ENCODE measurements at regions not wholly inside any gene's neighbourhood (a gene's known extent, or its start where the extent isn't known, plus 50 kb on each side); places are given as distances from the start of the nearest gene placed in this dataset.
"Not testable (repeated sequence)": the region's sequence is repeated elsewhere in the genome, so short reads cannot be mapped to it uniquely, and the experiment has no call there.

DNA sequence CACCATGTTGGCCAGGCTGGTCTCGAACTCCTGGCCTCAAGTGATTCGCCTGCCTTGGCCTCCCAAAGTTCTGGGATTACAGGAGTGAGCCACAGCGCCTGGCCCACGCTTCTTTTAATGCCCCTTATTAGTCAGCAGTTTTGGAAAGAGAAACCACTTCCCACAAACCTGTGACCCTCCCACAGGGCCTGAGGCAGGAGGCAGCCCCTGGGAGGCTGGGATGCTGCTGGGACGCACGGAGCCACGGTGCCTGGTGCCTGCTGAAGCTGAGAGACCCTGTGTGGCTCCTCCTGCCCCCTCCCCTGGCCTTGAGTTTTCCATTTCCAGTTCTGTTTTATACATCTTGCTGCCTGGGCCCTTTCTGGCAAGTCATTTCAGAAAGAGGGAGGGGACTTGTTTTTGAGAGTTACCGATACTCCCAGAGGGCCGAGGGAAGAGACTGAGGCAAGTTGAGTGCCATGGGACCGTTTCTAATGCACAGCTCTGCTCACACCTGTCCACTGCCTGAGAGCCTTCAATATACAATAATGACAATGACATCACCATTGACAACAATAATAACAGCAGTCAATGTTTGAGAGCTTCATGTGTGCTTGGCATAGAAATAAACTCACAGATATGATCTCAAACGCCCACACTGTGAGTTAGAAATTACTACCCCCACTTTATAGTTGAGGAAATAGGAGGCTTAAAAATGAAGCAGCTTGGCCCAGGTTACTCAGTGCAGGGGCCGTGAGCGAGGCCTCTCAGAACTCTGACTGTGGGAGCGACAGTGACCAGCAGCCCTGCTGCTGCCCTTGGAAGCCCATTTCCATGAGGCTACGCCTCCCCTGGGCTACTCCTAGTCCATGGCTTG lies 78.1 kb upstream of the YWHAQ start:
- no peak for DNase-seq (ENCODE audit: low read depth in 2 of 2)

DNA sequence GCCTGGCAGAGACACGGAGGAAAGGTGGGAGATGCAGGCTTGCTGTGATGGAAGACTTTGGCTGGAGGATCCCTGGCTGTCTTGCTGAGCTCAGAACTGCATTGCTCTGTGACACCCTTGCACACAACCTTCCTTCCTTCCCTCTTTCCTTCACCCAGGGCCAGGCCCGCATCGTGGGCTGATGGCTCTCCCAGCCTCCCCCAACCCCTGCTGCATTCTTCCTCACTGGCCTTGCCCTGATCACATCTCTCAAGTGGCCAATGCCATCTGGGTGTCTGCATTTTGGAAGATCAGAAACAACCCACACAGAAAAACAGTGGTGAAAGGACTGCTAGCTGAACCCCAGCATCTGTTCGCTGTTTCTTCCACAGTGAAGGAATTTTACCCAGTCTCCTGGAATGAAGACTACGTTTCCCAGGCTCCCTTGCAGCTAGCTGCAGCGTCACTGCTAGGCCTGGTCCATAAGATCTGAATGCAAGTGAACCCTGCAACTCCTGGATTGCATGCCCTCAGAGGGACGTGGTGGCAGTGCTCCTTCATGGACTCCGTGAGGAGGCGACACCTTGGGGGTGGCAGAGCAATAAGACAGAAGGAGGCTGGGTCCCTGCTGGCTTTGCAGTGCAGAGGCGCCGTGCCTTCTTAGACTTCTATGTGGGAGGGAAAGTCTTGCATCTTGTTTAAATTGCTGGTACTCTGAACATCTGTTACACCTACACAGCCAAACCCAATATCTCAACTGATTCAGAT lies 78.9 kb upstream of the YWHAQ start:
- no peak for DNase-seq (ENCODE audit: low read depth in 2 of 2)

DNA sequence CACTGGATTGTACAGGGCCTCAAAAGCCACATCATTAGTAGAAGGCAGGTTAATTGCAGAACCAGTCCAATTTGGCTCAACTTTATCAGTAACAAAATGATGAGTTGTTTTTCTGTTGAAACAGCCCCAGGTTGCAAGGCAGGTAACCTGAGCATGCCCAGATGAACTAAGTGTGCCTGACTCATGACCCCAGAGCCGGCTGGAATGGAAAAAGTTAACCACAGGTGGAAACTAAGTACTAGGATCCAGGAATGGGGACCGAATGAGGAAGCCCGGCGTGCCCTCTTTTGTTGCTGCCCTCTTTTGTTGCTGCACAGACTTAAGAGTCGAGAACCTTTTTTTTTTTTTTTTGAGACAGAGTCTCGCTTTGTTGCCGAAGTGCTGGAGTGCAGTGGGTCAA lies 79.5 kb upstream of the YWHAQ start:
- no peak for DNase-seq (ENCODE audit: low read depth in 2 of 2)

DNA sequence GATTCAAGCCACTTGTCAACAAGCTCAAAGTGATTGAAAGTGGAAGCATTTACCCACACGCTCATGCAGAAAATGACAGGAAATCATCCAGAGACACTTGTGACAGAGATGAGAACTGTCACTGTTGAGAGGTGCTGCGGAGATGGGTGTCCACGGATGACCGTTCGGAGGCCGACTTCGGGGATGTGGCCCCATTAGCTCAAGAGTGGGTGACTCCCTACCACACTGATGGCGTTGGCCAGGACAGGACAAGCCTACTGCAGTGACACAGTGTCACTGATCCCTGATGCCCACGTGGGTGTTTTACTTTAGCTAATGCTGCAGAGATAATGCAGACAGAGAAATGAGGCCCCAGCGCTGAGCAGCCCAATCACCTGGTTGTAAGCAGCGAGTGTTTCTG lies 81.5 kb upstream of the YWHAQ start:
- DNase-seq (ENCODE audit: low read depth in 2 of 2) = no peak

DNA sequence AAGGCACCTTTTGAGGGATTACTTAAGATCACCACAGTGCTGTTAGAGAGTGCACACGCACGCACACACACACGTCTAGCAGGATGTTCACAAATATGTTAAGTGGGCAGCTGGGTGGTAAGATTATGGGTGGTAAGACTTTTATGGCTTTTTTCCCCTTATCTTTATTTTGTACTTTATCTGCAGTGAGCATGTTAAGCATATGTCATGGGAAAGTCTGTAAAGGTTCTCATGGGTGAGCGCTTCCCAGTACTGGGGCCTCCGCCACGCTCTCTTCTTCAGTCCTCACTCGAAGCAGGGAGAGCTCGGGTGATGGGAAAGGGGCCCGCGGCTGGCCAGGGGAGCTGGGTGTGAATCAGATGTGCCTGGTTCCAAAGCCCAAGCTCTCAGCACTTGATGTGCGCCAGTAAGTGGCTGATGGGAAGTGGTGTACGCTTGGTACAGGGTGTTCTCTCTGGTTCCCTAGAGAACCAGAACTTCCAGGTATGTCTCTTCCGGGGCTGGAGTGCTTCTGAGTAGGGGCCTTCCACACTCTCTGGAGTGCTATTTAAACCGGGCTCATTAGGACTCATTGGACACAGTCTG lies 83.9 kb upstream of the YWHAQ start:
- no peak for DNase-seq (ENCODE audit: low read depth in 2 of 2)

DNA sequence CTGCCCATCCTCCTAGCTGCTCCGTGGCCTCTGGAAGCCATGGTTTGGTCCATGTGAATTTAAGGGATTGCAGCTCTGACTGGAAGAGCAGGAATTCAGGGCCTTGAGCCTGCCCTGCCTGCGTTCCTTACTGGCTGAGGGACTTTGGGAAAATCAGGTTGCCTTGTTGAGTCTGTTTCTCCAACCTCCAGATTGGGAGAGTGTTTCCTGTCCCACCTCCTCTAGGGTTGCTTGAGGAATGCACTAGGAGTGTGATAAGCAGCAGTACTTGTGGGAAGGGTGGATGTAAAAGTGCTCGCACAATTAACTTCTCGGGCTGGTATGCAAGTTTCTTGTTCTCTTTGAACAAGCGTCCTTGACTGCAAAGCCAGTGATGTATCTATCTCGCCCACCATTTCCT lies 84.4 kb upstream of the YWHAQ start:
- no peak for DNase-seq (ENCODE audit: low read depth in 2 of 2)

DNA sequence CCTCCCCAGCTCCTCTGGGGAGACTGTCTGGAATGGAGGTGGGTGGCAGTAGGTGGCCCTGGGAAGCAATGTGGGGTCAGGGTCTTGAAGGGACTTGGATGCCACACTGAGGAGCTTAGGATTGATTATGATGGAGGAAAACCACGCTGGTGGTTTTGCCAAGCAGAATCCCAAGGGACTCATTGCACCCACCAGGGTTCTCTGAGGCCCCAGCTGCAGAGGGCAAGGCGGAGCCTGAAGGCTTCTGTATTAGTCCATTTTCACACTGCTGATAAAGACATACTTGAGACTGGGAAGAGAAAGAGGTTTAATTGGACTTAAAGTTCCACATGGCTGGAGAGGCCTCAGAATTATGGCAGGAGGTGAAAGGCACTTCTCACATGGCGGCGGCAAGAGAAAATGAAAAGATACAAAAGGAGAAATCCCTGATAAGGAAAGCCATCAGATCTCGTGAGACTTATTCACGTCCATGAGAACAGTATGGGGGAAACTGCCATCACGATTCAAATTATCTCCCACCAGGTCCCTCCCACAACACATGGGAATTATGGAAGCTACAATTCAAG lies 87.2 kb upstream of the YWHAQ start:
- DNase-seq (ENCODE audit: low read depth in 2 of 2) = no peak

DNA sequence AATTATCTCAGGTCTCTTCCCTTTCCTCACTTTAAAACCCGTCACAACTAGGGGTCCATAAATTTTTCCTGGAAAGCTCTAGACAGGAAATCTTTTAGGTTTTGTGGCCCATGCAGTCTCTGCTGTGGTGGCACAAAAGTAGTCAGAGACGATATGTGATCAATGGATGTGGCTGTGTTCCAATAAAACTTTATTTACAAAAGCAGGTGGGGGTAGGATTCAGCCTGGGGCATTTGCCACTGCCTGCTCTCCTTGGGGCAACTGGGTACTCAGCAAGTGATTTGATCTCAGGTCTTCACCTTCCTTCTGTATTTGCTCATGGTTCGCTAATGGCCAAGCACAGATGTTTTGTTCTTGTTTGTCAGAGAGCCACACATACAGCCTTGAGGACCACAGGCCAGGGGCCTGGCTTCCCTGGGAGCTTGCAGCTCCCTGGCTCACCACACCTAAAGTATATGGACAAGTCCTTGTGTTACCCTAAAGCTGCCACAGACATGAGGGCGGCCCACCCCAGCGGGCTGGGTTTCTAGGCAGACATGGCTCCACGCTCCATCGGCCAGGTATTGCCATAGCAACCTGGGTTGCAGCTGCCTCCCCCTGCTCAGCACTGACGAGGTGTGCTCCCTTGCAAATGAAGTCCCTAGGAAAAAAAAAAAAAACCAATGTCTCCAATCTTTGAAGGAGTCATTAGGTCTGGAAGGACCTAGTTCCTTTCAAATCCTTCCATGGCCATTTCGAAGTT lies 89.7 kb upstream of the YWHAQ start:
- DNase-seq (ENCODE audit: low read depth in 2 of 2) = no peak

DNA sequence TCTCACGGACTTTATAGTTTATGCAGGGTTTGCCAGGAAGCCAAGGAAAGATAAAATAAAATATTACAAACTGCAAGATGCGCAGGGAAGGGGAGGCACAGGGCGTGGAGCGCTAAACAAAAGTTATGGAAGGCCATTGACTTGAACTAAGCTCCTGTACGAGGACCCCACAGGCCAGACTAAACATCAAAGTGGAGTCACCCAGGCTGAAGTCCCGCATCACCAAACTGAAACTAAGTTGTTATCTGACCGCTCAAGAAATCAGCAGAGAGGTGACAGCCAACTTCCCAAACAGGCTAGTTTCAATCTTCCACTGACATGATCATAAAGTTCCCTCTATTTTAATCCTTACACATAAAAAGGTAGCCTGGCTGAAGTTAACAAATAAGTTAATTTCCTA lies 90.5 kb upstream of the YWHAQ start:
- DNase-seq (ENCODE audit: low read depth in 2 of 2) = no peak

DNA sequence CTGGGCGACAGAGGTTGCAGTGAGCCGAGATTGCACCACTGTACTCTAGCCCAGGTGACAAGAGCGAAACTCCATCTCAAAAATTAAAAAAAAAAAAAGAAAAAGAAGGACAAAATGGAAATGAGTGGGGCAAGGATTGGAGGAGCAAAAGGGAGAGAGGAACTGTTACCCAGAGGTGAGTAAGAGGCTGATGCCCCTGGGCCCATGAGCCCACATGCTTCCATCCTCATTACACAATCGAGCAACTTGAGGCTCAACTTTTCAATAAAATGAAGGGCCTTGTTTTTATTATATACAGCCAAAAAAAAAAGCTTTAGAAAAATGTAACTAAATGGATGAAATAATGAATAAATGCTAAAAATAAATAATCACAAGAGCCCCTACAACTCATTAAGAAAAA lies 91.7 kb upstream of the YWHAQ start:
- DNase-seq (ENCODE audit: low read depth in 2 of 2) = no peak

DNA sequence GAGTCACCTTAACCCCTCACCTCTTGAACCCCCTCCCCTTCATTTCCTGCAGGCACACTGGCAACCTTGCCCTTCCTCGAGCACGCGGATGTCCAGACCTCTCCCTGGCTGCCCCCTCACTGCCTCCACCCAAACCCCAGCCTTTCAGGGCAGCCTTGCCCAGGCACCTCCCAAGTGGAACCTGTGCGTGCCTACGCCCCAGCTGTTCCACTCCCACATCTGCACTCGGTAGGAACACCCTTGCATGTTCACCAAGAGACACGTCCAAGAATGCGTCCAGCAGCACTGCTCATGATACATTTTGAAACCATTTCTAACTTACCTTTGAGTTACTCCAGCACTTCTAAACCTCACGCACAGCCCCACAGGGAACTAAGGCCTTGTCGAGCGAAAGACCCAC lies 93.8 kb upstream of the YWHAQ start:
- DNase-seq (ENCODE audit: low read depth in 2 of 2) = no peak

DNA sequence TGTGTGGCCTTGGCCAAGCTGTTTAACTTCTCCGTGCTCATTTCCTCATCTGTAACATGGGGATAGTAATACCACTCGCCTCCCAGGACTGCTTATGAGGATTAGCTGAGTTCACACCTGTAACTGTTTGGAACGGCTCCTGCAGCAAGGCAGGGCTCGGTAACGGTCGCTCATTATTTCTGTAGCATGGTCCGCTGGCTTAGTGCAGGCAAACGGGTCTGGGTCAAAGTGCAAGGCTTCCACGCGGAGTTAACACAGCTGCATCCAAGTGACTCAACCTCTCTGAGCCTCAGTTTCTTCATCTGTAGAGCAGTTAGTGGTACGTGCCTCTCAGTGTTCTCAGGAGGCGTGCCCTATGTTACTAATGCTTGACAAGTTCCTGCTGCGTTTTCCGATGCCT lies 94.3 kb upstream of the YWHAQ start:
- DNase-seq (ENCODE audit: low read depth in 2 of 2) = no peak

DNA sequence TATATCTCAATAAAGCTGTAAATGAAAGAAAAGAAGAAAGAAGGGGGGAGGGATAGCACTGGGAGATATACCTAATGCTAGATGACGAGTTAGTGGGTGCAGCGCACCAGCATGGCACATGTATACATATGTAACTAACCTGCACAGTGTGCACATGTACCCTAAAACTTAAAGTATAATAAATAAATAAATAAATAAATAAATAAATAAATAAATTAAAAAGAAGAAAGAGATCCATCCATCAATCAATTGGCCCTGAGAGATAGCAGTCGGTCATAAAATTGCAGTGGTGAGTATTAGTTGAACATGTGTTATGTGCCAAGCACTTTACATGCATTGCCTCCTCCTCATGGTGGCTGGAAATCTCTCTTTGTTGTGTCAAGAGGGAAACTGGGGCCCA lies 95.2 kb upstream of the YWHAQ start:
- DNase-seq (ENCODE audit: low read depth in 2 of 2) = not testable (repeated sequence)

DNA sequence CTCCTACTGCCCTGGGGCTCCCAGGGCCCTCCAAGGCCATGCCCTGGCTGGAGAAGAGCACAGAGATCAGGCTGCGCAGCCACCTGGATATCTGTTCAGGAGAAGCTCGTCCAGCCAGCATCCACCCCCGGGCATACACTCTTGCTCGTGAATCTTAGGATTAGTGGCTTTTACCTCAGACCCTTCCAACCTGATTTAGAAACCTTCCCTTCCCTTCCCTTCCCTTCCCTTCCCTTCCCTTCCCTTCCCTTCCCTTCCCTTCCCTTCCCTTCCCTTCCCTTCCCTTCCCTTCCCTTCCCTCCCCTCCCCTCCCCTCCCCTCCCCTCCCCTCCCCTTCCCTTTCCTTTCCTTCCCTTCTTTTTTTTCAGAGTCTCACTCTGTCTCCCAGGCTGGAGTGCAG lies 99.7 kb upstream of the YWHAQ start:
- not testable (repeated sequence) for DNase-seq (ENCODE audit: low read depth in 2 of 2)

DNA sequence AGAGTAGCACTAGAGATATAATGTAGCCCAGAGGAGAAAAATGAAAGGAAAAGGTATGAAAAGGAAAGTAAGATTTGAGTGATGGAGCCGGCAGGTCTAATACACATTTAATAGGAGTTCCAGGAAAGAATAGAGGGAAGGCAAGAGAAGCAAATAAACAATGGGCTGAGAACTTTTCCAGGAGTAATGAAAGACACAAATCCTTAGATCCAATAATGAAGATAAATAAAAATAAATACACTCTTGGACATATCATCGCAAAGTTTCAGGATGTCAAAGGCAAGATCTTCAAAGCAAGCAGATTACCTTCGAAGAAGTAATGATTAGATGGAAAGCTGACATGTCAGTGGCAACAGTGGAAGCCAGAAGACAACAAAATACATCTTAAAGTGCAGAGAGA lies 102.0 kb upstream of the YWHAQ start:
- DNase-seq (ENCODE audit: low read depth in 2 of 2) = no peak

DNA sequence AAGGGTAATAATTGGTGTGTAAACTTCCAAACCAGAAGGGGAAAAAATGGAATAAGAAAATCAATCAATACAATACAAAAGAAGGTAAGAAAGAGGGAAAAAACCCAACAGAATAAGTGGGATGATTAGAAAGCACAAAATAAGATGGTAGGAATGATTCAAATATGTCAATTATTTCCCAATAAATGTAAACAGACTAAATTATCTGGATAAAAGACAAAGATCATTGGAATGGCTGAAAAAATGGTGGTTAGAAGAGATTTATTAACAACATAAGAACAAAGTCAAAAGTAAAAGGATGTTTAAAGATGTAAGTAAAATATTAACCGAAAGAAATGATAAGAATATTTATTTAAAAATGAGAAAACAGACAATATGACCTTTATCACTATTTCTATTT lies 103.5 kb upstream of the YWHAQ start:
- no peak for DNase-seq (ENCODE audit: low read depth in 2 of 2)

DNA sequence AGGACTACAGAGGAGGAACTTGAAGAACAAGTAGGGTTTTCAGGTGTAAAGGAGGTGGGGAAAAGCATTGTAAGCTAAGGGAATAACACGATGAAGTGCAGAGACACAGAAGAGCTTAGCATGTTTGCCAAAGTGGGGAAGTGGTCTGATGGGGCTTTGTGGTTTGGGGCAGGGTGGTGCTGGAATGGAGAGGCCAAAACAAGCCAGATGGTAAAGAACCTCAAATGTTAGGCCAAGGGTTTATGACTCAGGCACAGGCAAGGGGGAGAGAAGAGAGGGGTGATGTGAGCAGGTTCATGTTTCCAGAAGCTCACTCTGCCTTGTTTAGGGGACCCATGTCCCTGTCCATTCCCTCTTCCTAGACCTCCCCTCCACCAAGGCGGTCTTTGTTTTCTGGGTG lies 104.5 kb upstream of the YWHAQ start:
- DNase-seq (ENCODE audit: low read depth in 2 of 2) = no peak

DNA sequence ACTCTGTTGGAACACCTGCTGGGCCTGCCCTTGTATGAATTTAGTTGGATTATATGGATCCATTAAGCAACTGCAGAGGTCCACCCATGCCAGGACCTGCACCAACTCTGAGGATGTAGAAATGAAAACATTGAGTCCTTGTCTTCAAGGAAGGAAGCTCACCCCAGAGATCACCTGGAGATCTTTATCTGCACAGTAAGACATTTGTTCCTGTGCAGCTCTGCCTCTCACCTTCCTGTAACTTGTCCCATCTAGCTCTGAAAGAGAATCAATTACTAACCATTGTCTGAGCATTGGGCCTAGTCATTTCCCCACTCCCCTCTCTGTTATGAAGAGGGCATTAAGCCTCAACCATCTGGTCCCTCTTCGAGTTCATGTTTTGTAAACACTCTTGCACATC lies 105.2 kb upstream of the YWHAQ start:
- no peak for DNase-seq (ENCODE audit: low read depth in 2 of 2)

DNA sequence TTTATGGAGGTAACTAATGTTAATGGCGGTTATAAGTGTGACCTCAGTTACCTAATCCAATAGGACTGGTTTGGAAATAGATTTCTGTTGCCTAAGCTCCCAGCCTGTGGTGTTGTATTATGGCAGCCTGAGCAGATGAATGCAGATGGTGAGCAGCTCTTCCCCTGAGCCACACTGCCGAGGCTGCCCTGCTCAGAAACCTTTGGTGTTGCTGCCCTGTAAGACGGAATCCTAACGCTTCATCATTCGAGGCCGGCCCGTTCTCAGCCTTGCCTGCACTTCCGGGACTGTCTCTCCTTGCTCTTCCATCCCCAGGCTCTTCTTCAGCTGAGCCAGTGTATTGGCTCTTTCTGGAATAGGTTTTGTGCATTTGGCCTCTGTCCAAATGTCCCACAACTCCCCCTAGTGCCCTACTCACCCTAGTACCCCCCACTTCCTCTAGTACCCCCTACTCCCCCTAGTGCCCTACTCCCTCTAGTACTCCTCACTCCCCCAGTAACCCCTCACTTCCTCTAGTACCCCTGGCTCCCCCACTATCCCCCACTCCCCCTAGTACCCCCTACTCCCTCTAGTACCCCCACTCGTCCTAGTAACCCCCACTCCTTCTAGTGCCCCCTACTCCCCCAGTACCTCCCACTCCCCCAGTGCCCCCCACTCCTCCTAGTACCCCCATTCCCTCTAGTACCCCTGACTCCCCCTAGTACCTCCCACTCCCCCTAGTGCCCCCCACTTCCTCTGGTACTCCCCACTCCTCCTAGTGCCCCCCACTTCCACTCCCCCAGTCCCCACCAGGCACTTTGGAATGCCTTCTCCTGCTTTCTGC lies 106.0 kb upstream of the TAF1B start:
- DNase-seq (ENCODE audit: low read depth in 2 of 2) = no peak

DNA sequence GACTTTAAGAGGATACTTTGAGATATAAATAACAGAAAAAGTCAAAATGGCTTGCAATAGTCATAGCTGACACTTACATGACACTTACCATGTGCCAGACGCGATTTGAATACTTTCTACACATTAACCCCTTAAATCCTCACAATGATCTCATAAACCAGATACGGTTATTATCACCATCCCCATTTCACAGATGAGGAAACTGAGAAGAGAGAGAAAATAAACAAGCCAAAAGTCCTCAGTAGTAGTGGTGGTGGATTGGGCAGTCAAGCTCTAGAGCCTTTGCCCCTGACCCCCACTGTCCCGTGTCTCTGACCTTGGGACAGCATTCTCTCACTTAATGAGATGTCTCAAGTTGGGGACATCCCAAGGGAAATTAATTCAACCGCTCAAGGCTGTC lies 105.2 kb upstream of the TAF1B start:
- DNase-seq (ENCODE audit: low read depth in 2 of 2) = no peak
